Panc1 (cell line): ENCODE measurements at regions not wholly inside any gene's neighbourhood (a gene's known extent, or its start where the extent isn't known, plus 50 kb on each side); places are given as distances from the start of the nearest gene placed in this dataset.

Experiments used
- CTCF ChIP-seq: fragments of 450-650 bp; IDR thresholded peaks from 2 replicates; pipeline ENCODE4 v1.5.1; 2017; ENCODE audit warnings: mild to moderate bottlenecking
- POLR2AphosphoS5 ChIP-seq: IDR thresholded peaks from 2 replicates; pipeline ENCODE4 v1.6.1; 2012; ENCODE audit warnings: mild to moderate bottlenecking, low read depth, low read length, moderate library complexity
- TCF7L2 ChIP-seq: IDR thresholded peaks from 2 replicates; pipeline ENCODE4 v1.6.1; 2011; ENCODE audit warnings: mild to moderate bottlenecking, low read depth, low read length, inconsistent platforms
- TF ChIP-seq, protein P1 (sequence below), 2 experiments: IDR thresholded peaks; 2 replicates each; pipeline ENCODE4 v1.6.1; 2011 to 2012; ENCODE audit warnings: low read depth in 2 of 2, control low read depth in 1 of 2, low read length in 1 of 2, mild to moderate bottlenecking in 1 of 2, moderate library complexity in 1 of 2; ENCODE audit not compliant: insufficient read depth in 1 of 2

DNA sequence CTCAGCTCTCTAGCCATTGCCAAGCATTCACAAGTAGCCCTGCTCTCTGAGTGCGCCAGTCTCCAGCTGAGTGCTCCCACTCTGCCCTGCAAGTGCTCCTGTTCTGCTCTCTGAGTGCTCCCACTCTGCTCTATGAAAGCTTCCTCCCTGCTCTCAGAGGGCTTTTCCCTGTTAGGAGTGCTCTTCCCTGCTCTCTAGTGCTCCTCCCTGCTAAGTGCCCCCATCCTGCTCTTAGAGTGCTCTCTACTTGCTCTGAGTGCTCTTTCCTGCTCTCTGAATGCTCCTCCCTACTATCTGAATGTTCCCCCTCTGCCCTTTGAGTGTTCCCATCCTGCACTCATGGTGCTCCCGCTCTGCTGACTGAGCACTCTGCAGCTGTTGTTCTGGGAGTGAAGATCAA, 555.4 kb downstream of the NPHP4 start:
- TF ChIP-seq CTCF (no peak), POLR2AphosphoS5 (no peak), TCF7L2 (no peak)
- TF ChIP-seq, protein P1, sequence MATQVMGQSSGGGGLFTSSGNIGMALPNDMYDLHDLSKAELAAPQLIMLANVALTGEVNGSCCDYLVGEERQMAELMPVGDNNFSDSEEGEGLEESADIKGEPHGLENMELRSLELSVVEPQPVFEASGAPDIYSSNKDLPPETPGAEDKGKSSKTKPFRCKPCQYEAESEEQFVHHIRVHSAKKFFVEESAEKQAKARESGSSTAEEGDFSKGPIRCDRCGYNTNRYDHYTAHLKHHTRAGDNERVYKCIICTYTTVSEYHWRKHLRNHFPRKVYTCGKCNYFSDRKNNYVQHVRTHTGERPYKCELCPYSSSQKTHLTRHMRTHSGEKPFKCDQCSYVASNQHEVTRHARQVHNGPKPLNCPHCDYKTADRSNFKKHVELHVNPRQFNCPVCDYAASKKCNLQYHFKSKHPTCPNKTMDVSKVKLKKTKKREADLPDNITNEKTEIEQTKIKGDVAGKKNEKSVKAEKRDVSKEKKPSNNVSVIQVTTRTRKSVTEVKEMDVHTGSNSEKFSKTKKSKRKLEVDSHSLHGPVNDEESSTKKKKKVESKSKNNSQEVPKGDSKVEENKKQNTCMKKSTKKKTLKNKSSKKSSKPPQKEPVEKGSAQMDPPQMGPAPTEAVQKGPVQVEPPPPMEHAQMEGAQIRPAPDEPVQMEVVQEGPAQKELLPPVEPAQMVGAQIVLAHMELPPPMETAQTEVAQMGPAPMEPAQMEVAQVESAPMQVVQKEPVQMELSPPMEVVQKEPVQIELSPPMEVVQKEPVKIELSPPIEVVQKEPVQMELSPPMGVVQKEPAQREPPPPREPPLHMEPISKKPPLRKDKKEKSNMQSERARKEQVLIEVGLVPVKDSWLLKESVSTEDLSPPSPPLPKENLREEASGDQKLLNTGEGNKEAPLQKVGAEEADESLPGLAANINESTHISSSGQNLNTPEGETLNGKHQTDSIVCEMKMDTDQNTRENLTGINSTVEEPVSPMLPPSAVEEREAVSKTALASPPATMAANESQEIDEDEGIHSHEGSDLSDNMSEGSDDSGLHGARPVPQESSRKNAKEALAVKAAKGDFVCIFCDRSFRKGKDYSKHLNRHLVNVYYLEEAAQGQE (IDR thresholded peaks at IDR 0.05; ENCODE audit: insufficient read depth in 1 of 2, low read depth in 2 of 2, low read length in 1 of 2), result no peak
